GM12865 (cell line): ENCODE measurements at regions not wholly inside any gene's neighbourhood (a gene's known extent, or its start where the extent isn't known, plus 50 kb on each side); places are given as distances from the start of the nearest gene placed in this dataset.
A peak's percentile ranks its signal among the peaks of the same experiment; 100 is the strongest.

Source experiments
- DNase-seq: peaks from one replicate; pipeline ENCODE4 v3.0.0; 2010; ENCODE audit warnings: low read depth
- H3K4me3 ChIP-seq: 2 replicates; pipeline ENCODE4 v1.5.1; 2011; ENCODE audit warnings: mild to moderate bottlenecking, low read depth, low read length, control low read depth
- CTCF ChIP-seq: IDR thresholded peaks from 2 replicates; pipeline ENCODE4 v1.5.1; 2011; ENCODE audit warnings: low read length, control low read depth, low read depth, inconsistent platforms; ENCODE audit not compliant: insufficient read depth; ENCODE audit errors: missing control alignments

GRCh38 chr5:158007336-158007735 is 148.4 kb upstream of the CLINT1 start:
- H3K4me3 ChIP-seq: no peak overlapping the region
- no peak for DNase-seq
- no peak for TF ChIP-seq CTCF

- no peak overlapping the region for H3K4me3 ChIP-seq
- TF ChIP-seq CTCF: no peak
- DNase-seq: no peak
Observed at GRCh38 chr5:157999696-158000095, 140.8 kb upstream of the CLINT1 start.

- no peak overlapping the region for H3K4me3 ChIP-seq
- no peak for TF ChIP-seq CTCF
- no peak for DNase-seq
Observed at GRCh38 chr5:157997991-157998504, 139.1 kb upstream of the CLINT1 start.

- peak; percentile 75 for TF ChIP-seq CTCF
- no peak overlapping the region for H3K4me3 ChIP-seq
- peak; percentile 60 for DNase-seq
Observed at GRCh38 chr5:157994906-157995519, 136.1 kb upstream of the CLINT1 start.

- no peak for TF ChIP-seq CTCF
- no peak overlapping the region for H3K4me3 ChIP-seq
- DNase-seq: no peak
Observed at GRCh38 chr5:157993986-157994691, 135.2 kb upstream of the CLINT1 start.

- DNase-seq: no peak
- no peak for TF ChIP-seq CTCF
- no peak overlapping the region for H3K4me3 ChIP-seq
Observed at GRCh38 chr5:157993201-157993600, 134.3 kb upstream of the CLINT1 start.
